ENCODE measurements at regions not wholly inside any gene's neighbourhood (a gene's known extent, or its start where the extent isn't known, plus 50 kb on each side); places are given as distances from the start of the nearest gene placed in this dataset.

DNA sequence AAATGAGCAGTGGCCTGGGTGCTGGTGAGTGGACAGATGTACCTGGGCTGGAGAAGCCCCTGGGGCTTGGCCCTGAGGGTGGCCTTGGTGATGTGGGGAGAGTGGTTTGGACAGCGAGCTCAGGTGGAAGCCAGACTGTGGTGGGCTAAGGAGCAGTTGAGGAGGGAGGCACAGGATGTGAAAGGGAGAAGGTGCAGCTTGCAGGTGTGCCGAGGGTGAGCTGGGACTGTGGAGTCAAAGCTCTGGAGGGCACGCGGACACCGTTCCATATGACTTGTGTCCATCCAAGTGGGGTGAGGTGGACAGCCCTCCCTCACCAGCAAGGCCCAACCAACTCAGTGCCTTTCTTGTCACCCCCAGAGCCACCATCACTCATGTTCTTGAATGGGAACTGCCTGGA is 170.8 kb upstream of the ZNF267 start:
- no peak for DNase-seq (ENCODE audit: low read depth, low spot score)
- TF ChIP-seq CTCF (IDR thresholded peaks at IDR 0.05; ENCODE audit: low read depth, low read length): no peak
- H3K27ac ChIP-seq (ENCODE audit: low read depth, low read length): no peak overlapping the region
- no peaks in the 10 kb centered on the region for H3K9me3 ChIP-seq (ENCODE audit: control insufficient read depth, insufficient read depth, low read length)
- POLR2A ChIA-PET: interaction anchor here (0.8 kb wide), 1 partner anchor 10 kb away, joined by 3 read pairs; a partner anchor contains a TSS
- CTCF ChIA-PET: no interaction called here
- H3K27me3 ChIP-seq (ENCODE audit: control insufficient read depth, insufficient read depth, low read length): peaks cover 4% of the 10 kb centered on the region
- H3K4me3 ChIP-seq (ENCODE audit: low read depth, low read length): no peak overlapping the region

DNA sequence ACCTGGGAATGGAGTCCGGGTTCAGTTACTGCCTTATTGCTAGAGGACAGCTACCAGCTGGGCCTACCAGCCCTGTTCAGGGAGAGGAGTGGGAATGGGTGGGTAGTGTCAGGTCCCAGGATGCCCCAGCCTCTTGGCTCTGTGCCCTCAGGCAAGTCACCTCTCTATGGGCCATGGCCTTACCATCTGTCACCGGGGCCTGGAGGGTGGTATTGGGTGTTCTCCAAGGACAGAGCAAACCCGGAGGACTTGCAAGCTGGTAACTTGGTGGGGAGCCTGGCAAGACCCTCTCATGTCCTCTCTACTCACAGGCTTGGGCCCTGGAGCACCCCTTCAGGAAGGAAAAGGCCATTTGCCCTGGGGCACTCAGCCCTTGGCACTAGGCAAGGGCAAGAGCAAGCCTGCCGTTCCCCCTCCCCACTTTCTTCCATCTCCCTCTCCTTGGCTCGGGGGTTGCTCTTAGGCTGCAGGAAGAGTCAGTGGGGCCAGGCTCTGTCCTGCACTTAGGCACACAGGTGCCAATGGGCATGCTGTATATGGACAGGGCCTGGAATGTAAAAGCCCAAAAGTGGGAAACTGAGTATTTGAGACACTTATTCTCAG is 170.0 kb upstream of the ZNF267 start:
- Histone ChIP-seq H3K27me3 (ENCODE audit: control insufficient read depth, insufficient read depth, low read length) (peaks cover 4% of the 10 kb centered on the region), H3K4me3 (ENCODE audit: low read depth, low read length) (no peak overlapping the region), H3K27ac (ENCODE audit: low read depth, low read length) (no peak overlapping the region), H3K9me3 (ENCODE audit: control insufficient read depth, insufficient read depth, low read length) (no peaks in the 10 kb centered on the region)
- ChIA-PET CTCF (interaction anchor here (0.5 kb wide), 1 partner anchor 178 kb away, joined by 4 read pairs; no protein-coding TSS in a partner anchor), POLR2A (no interaction called here)
- no peak for DNase-seq (ENCODE audit: low read depth, low spot score)
- no peak for TF ChIP-seq CTCF (IDR thresholded peaks at IDR 0.05; ENCODE audit: low read depth, low read length)

GRCh38 chr16:31704138-31704537 is 169.5 kb upstream of the ZNF267 start:
- no peak for TF ChIP-seq CTCF (IDR thresholded peaks at IDR 0.05; ENCODE audit: low read depth, low read length)
- CTCF ChIA-PET: interaction anchor here (0.5 kb wide), 1 partner anchor 178 kb away, joined by 4 read pairs; no protein-coding TSS in a partner anchor
- DNase-seq (ENCODE audit: low read depth, low spot score): no peak
- Histone ChIP-seq H3K27me3 (ENCODE audit: control insufficient read depth, insufficient read depth, low read length) (no peaks in the 10 kb centered on the region), H3K27ac (ENCODE audit: low read depth, low read length) (no peak overlapping the region), H3K9me3 (ENCODE audit: control insufficient read depth, insufficient read depth, low read length) (no peaks in the 10 kb centered on the region; the same call in 1 of the 2 replicates), H3K4me3 (ENCODE audit: low read depth, low read length) (no peak overlapping the region)
- POLR2A ChIA-PET: no interaction called here

- H3K4me3 ChIP-seq (ENCODE audit: low read depth, low read length): no peak overlapping the region
- H3K9me3 ChIP-seq (ENCODE audit: control insufficient read depth, insufficient read depth, low read length): no peaks in the 10 kb centered on the region; the same call in 1 of the 2 replicates
- no peak for TF ChIP-seq CTCF (IDR thresholded peaks at IDR 0.05; ENCODE audit: low read depth, low read length)
- H3K27ac ChIP-seq (ENCODE audit: low read depth, low read length): no peak overlapping the region
- no peak for DNase-seq (ENCODE audit: low read depth, low spot score)
- ChIA-PET CTCF (no interaction called here), POLR2A (interaction anchor here (0.6 kb wide), 1 partner anchor 518 kb away, joined by 3 read pairs; no protein-coding TSS in a partner anchor)
- H3K27me3 ChIP-seq (ENCODE audit: control insufficient read depth, insufficient read depth, low read length): no peaks in the 10 kb centered on the region
Observed at GRCh38 chr16:31705371-31705770, 168.2 kb upstream of the ZNF267 start.

DNA sequence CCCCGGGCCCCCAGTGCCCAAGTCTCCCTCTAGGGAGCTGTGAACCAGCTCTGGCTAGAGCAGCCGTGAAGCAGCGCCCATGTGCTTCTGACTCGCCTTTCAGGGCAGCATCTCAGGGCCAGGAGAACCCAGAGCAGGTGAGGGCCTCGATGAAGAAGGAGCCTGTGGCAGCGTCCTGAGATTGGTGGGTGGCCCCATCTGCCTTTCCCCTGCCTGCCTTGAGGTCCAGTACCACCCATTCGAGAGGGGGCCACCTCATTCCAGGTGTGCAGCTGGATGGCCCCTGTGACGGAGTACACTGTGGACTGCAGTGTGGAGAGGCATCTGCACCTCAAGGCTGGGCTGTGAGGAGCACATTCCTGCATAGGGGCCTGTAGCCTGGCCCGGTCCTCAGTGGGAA is 167.3 kb upstream of the ZNF267 start:
- no peak for TF ChIP-seq CTCF (IDR thresholded peaks at IDR 0.05; ENCODE audit: low read depth, low read length)
- Histone ChIP-seq H3K9me3 (ENCODE audit: control insufficient read depth, insufficient read depth, low read length) (no peaks in the 10 kb centered on the region; the same call in 1 of the 2 replicates), H3K27me3 (ENCODE audit: control insufficient read depth, insufficient read depth, low read length) (no peaks in the 10 kb centered on the region), H3K27ac (ENCODE audit: low read depth, low read length) (no peak overlapping the region), H3K4me3 (ENCODE audit: low read depth, low read length) (no peak overlapping the region)
- CTCF ChIA-PET: no interaction called here
- DNase-seq (ENCODE audit: low read depth, low spot score): no peak
- POLR2A ChIA-PET: no interaction called here

Data from AG04450 (cell line).